22Rv1 (cell line): ENCODE measurements at regions not wholly inside any gene's neighbourhood (a gene's known extent, or its start where the extent isn't known, plus 50 kb on each side); places are given as distances from the start of the nearest gene placed in this dataset.
"Not testable (repeated sequence)": the region's sequence is repeated elsewhere in the genome, so short reads cannot be mapped to it uniquely, and the experiment has no call there.

Source experiments
- ZFX ChIP-seq: fragments of 450-650 bp; IDR thresholded peaks from 2 replicates; pipeline ENCODE4 v1.6.1; 2017; ENCODE audit warnings: antibody characterized with exemption, borderline replicate concordance
- TF ChIP-seq, protein P1 (sequence below): fragments of 450-650 bp; IDR thresholded peaks from 2 replicates; pipeline ENCODE4 v1.5.1; 2017; ENCODE audit warnings: mild to moderate bottlenecking

DNA sequence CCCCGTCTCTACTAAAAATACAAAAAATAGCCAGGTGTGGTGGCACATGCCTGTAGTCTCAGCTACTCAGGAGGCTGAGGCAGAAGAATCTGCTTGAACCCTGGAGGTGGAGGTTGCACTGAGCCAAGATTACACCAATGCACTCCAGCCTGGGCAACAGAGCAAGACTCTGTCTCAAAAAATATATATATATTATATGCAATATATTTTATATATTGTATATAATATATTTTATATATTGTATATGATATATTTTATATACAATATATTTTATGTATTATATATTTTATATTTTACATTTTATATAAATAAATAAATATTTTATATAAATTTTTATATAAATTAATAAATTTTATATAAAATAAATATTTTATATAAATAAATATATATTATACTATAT, 140.2 kb upstream of the ATP11B start:
- TF ChIP-seq, protein P1, sequence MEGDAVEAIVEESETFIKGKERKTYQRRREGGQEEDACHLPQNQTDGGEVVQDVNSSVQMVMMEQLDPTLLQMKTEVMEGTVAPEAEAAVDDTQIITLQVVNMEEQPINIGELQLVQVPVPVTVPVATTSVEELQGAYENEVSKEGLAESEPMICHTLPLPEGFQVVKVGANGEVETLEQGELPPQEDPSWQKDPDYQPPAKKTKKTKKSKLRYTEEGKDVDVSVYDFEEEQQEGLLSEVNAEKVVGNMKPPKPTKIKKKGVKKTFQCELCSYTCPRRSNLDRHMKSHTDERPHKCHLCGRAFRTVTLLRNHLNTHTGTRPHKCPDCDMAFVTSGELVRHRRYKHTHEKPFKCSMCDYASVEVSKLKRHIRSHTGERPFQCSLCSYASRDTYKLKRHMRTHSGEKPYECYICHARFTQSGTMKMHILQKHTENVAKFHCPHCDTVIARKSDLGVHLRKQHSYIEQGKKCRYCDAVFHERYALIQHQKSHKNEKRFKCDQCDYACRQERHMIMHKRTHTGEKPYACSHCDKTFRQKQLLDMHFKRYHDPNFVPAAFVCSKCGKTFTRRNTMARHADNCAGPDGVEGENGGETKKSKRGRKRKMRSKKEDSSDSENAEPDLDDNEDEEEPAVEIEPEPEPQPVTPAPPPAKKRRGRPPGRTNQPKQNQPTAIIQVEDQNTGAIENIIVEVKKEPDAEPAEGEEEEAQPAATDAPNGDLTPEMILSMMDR, result not testable (repeated sequence)
- not testable (repeated sequence) for TF ChIP-seq ZFX
